Breast epithelium (tissue), 3 donors: ENCODE measurements at regions not wholly inside any gene's neighbourhood (a gene's known extent, or its start where the extent isn't known, plus 50 kb on each side); places are given as distances from the start of the nearest gene placed in this dataset.

Experiments
- CTCF ChIP-seq, 3 donors: fragments of 450-650 bp; IDR thresholded peaks; one replicate each; pipeline ENCODE4 v1.5.1; 2016 to 2017; ENCODE audit warnings: antibody characterized with exemption in 3 of 3, mild to moderate bottlenecking in 3 of 3, moderate library complexity in 3 of 3
- POLR2A ChIP-seq: fragments of 450-650 bp; IDR thresholded peaks from one replicate; pipeline ENCODE4 v1.6.1; 2016; ENCODE audit warnings: antibody characterized with exemption, mild to moderate bottlenecking, moderate library complexity
- POLR2AphosphoS5 ChIP-seq, 3 donors: sonication (generic); formaldehyde crosslinking; IDR thresholded peaks; one replicate each; pipeline ENCODE4 v1.6.1; 2017; ENCODE audit warnings: antibody characterized with exemption in 3 of 3

DNA sequence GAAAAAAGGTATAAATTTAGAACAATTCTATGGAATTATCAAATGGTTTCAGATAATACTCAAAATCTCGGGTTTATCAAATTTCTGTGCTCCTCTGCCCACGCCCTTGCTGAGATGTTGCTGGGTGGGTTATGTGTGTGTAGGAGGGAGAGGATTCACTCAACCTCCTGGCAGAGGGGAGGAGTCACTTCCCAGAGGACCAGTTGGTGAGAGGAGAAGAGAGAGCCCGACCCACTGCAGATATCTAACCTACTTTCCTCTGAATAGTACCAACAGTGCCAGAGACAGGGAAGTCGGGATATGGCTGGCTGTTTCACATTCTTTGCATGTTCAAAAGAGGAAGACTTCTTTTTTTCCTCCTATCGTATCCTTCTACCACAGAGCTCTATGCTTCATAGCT lies 187.1 kb upstream of the MAN1A1 start:
- TF ChIP-seq CTCF (IDR thresholded peaks at IDR 0.05) (no peak), POLR2AphosphoS5 (IDR thresholded peaks at IDR 0.05) (no peak), POLR2A (no peak)
